Neural cell (in vitro differentiated cells): ENCODE measurements at regions not wholly inside any gene's neighbourhood (a gene's known extent, or its start where the extent isn't known, plus 50 kb on each side); places are given as distances from the start of the nearest gene placed in this dataset.

Experiments
- CTCF ChIP-seq: fragments of 450-650 bp; IDR thresholded peaks from 2 replicates; pipeline ENCODE4 v1.5.1; 2014; ENCODE audit warnings: antibody characterized with exemption, mild to moderate bottlenecking, moderate library complexity; ENCODE audit not compliant: poor library complexity, severe bottlenecking
- EP300 ChIP-seq: fragments of 450-650 bp; conservative IDR thresholded peaks from 2 replicates; pipeline ENCODE4 v1.6.1; 2014; ENCODE audit warnings: antibody characterized with exemption, mild to moderate bottlenecking, moderate library complexity; ENCODE audit not compliant: poor library complexity, severe bottlenecking
- EZH2 ChIP-seq: fragments of 200-600, 300-800 bp; shearing (Covaris generic), sonication (generic); IDR thresholded peaks from 2 replicates; pipeline ENCODE4 v1.6.1; 2014; ENCODE audit warnings: antibody characterized with exemption, low read length, borderline replicate concordance, mild to moderate bottlenecking; ENCODE audit not compliant: insufficient read depth, poor library complexity, severe bottlenecking
- MXI1 ChIP-seq: fragments of 450-650 bp; conservative IDR thresholded peaks from 2 replicates; pipeline ENCODE4 v1.6.1; 2014; ENCODE audit warnings: antibody characterized with exemption, mild to moderate bottlenecking; ENCODE audit not compliant: poor library complexity, severe bottlenecking
- POLR2AphosphoS5 ChIP-seq: IDR thresholded peaks from 2 replicates; pipeline ENCODE4 v1.6.1; 2012
- RAD21 ChIP-seq: fragments of 450-650 bp; conservative IDR thresholded peaks from 2 replicates; pipeline ENCODE4 v1.6.1; 2014; ENCODE audit warnings: antibody characterized with exemption, mild to moderate bottlenecking, moderate library complexity
- REST ChIP-seq: IDR thresholded peaks from 2 replicates; pipeline ENCODE4 v1.6.1; 2012; ENCODE audit warnings: borderline replicate concordance
- SMC3 ChIP-seq: fragments of 450-650 bp; conservative IDR thresholded peaks from 2 replicates; pipeline ENCODE4 v1.6.1; 2014; ENCODE audit warnings: antibody characterized with exemption, mild to moderate bottlenecking, moderate library complexity; ENCODE audit not compliant: poor library complexity
- TAF1 ChIP-seq: IDR thresholded peaks from 2 replicates; pipeline ENCODE4 v1.6.1; 2012; ENCODE audit warnings: low read depth

- no peak for TF ChIP-seq REST
- TF ChIP-seq CTCF, result no peak
- no peak for TF ChIP-seq EP300
- TF ChIP-seq EZH2, result no peak
- no peak for TF ChIP-seq SMC3
- TF ChIP-seq TAF1, result no peak
- no peak for TF ChIP-seq RAD21
- no peak for TF ChIP-seq POLR2AphosphoS5
- no peak for TF ChIP-seq MXI1
Observed at GRCh38 chr13:61144301-61144700, 271.3 kb downstream of the PCDH20 start.
